GM12891 (cell line): ENCODE measurements at regions not wholly inside any gene's neighbourhood (a gene's known extent, or its start where the extent isn't known, plus 50 kb on each side); places are given as distances from the start of the nearest gene placed in this dataset.

ENCODE experiments used
- POLR2A ChIP-seq: IDR thresholded peaks from 2 replicates; pipeline ENCODE4 v1.6.1; 2011; ENCODE audit warnings: low read depth, low read length, control low read depth
- POLR2AphosphoS5 ChIP-seq: IDR thresholded peaks from 2 replicates; pipeline ENCODE4 v1.6.1; 2011; ENCODE audit warnings: low read depth, low read length, control low read depth

- TF ChIP-seq POLR2A (no peak), POLR2AphosphoS5 (no peak)
These were observed 973.7 kb upstream of the AGA start for GRCh38 chr4:178415925-178416324.
